Renal cortex interstitium (tissue), 11 donors: ENCODE measurements at regions not wholly inside any gene's neighbourhood (a gene's known extent, or its start where the extent isn't known, plus 50 kb on each side); places are given as distances from the start of the nearest gene placed in this dataset.

Experiments used
- DNase-seq, 11 donors: peaks; one replicate each; pipeline ENCODE4 v3.0.0-alpha.2; 2013; ENCODE audit warnings: low read depth in 9 of 11, low spot score in 4 of 11; ENCODE audit errors: extremely low read depth in 1 of 11

DNA sequence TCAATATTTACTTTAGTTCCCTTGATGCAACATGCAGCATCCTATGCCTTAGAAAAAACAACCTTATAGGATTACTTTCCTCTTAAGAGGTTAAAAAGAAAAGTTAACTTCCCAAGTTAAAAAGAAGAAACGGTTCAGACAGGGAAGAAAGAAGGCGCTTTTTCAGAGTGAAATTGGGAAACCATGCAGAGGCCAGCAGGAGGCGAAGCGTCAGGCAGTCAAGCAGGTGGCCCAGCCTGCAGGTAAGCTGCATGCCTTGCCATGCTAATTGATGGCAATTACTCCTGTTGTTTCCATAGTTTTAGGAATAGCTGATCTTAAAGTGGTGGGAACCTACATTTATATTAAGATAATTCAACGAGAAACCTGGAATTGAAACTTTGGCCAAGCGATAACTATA, 302.6 kb upstream of the SP4 start:
- DNase-seq = no peak

GRCh38 chr7:21128062-21128817, 299.6 kb upstream of the SP4 start:
- DNase-seq = peak; percentile 8 to 54 (median 28)

DNA sequence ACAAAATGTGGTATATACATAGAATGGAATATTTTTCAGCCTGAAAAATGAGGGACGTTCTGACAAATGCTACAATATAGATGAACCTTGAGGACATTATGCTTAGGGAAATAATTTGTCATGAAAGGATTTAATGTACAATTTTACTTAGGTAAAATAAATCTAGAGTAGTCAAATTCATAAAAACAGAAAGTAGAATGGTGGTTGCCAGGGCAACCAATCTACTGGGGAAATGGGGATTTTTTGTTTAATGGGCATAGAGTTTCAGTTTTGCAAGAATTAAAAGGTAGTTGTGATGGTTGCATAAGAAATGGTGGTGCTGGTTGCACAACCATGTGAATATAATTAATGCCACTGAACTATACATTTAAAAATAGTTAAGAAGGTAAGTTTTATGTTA, 296.0 kb upstream of the SP4 start:
- DNase-seq = no peak

- no peak for DNase-seq
Measured at GRCh38 chr7:21134631-21135030, 293.3 kb upstream of the SP4 start.

DNA sequence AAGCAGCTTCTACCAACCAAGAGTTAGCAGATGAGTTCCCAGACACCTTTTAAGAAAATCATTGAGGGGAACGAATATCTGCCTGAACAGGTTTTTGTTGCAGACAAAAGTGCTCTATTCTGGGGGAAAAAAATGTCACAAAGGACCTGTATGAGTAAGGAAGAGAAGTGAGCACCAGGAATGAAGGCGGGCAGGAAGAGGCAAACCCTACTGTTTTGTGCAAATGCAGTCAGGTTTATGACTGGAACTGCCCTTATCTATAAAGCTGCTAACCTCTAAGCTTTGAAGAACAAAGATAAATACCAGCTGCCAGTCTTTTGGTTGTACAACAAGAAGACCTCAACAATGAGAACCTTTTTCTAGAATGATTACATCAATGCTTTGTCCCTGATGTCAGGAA, 292.4 kb upstream of the SP4 start:
- no peak for DNase-seq

DNA sequence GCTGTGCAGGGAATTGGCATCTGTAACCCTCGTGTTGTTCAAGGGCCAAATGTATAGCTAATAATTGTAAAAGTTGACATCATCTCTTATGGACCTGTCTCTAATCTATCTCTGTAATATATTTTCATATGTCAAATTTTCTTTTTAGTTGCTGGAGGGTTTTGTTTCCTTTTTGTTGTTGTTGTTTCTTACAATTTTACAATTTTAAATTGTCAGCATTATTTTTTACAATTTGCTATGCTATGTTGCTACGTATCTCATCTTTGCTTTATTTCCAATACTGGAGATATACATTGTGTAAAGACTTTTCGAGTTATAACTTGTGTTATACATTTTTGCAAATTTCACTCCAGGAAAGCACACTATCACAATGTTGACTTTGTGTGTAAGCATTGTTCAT, 290.2 kb upstream of the SP4 start:
- no peak for DNase-seq

DNA sequence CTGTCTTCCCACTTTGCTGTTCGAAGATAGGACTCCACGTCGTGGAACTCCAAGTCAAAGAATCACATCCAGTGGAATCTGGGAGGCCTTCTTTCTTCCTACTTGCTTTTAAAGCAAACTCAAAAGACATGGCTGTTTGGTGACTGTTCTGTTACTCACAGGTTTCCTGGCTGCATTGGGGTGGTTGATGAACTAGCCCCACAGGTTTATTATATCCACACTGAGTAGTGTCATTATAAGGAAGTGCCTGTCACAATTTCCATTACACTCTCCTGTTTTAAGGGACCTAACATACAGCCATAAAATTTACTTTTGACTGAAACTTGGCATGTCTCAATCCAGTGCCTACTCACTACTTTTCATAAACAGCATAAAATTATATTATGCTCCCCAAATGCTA, 287.3 kb upstream of the SP4 start:
- DNase-seq = no peak

DNA sequence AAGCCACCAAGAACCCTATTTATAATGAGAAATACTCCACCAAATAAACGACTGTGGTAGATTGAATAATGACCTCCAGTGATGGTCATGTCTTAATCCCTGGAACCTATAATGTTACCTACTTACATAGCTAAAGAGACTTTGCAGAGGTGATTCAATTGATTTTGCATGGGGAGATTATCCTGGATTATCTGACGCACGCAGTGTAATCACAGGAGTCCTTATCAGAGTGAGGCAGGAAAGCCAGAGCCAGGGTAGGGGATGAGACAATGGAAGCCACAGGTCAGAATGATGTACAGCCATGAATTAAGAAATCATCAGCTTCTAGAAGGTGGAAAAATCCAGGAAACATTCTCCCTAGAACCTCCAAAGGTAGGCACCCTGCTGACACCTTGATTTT, 286.4 kb upstream of the SP4 start:
- no peak for DNase-seq

DNA sequence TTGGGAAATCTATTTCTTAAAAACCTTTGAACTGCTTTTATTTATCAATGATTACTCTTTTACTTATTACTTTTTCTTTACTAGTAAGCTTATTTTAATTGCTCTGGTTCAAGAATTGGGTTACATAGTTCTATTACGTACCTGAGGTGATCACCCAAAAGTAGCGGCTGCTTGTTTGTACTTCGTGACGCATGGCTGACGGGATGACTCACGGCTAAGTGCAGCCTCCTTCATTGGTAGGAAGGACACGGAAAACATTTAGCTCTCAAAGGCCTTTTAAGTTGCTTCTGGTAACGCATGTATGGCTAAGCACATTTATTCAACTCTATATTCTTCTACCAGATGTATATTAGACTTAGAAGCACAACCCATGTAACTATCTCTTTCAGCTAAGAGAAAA, 285.8 kb upstream of the SP4 start:
- DNase-seq = no peak

DNA sequence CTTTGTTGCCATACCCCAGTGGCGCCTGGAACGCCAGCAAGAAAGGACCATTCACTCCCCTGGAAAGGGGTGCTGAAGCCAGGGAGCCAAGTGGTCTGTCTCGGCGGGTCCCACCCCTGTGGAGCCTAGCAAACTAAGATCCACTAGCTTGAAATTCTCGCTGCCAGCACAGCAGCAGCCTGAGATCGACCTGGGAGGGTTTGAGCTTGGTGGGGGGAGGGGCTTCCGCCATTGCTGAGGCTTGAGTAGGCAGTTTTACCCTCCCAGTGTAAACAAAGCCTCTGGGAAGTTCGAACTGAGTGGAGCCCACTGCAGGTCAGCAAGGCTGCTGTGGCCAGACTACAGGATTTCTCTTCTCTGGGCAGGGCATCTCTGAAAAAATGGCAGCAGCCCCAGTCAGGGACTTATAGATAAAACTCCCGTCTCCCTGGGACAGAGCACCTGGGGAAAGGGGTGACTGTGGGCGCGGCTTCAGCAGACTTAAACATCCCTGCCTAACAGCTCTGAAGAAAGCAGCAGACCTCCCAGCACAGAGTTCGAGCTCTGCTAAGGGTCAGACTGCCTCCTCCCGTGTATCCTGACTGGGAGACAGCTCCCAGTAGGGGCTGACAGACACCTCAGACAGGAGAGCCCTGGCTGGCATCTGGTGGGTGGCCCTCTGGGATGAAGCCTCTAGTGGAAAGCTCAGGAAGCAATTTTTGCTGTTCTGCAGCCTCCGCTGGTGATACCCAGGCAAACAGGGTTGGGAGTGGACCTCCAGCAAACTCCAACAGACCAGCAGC, 281.1 kb upstream of the SP4 start:
- DNase-seq = no peak

- no peak for DNase-seq
Measured at GRCh38 chr7:21149809-21150208, 278.1 kb upstream of the SP4 start.

GRCh38 chr7:21154614-21155013, 273.3 kb upstream of the SP4 start:
- DNase-seq = no peak

DNA sequence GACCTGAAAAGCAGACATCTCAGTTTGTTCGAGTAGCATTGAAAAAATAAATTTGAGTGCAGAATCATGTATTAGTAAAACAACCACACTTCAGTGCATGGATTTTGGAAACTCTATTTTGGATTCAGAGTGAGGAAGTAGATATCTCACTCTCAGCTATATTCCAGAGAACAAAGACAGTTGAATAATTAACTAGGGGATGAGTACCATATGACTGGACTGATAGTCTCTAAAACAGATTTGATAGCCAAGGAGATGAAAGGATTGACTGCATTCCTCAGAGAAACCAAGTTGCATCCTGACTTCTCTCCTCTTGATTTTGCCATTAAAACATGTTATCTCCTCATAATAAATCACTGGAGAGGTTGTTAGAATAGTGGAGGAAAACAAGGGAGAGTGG, 268.4 kb upstream of the SP4 start:
- no peak for DNase-seq

GRCh38 chr7:21160401-21160800, 267.5 kb upstream of the SP4 start:
- no peak for DNase-seq

- no peak for DNase-seq
Measured at GRCh38 chr7:21167942-21168341, 259.9 kb upstream of the SP4 start.

DNA sequence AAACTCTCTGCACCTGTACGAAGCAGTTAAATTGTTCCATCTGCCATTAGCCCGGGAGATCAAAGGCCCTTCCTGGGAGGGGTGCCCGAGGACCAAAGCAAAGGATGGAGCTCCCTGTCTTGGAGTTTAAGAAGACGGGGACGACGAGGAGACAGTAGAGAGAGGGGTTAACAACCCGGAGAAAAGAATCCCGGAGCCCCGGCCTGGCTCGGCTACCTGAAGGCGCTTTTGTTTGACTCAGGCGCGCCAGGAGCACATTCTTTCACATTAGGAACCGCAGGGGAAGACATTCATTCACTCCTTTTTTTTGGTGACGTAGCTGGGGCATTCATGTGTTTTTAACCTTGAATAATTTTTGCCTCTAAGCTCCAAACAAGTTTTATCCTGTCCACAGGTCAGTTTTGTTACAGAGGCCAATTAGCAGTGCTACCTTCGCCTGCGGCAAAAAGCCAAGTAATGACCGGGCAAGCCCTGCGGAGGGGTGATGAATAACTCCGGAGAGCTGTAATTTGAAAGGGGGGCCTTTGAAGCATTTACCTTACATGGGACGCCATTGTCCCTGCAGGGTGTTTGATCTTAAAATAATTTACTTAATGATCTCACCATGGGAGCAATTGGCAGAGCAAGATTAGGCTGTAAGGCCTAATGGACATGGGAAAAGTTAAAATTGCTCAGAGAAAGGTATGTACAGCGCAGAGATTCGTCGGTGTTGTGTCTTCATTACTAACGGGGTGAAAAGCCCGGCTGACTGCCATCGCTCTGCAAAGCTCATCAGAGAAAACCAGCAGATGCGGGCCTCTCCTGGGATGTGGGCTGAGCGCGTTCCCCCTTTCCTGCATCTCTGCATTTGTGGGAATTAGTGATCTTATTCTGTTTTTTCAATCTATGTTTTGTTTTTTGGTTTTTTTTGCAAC, 258.0 kb upstream of the SP4 start:
- peak in 6 of 11 donors; percentile 4 to 25 (median 14) for DNase-seq

DNA sequence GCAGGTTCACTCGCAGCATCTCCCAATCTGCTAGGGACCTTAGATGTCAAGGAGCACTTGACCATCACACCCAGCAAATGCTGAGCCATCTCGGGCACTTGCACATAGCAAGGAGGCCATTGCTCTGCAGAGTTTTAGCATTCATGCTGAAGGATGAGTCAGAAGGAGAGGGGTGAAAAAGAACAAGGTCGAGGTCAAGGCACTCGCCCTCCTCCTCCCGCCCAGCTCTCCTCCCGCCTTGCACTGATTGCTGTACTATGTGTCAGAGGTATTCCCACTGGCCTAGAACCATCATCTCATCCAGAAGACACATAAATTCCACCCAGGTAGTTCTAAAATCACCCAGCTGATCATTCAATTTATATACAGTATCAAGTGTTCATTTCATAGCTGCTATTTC, 255.1 kb upstream of the SP4 start:
- DNase-seq = no peak

- no peak for DNase-seq
Measured at GRCh38 chr7:21173436-21173835, 254.4 kb upstream of the SP4 start.

DNA sequence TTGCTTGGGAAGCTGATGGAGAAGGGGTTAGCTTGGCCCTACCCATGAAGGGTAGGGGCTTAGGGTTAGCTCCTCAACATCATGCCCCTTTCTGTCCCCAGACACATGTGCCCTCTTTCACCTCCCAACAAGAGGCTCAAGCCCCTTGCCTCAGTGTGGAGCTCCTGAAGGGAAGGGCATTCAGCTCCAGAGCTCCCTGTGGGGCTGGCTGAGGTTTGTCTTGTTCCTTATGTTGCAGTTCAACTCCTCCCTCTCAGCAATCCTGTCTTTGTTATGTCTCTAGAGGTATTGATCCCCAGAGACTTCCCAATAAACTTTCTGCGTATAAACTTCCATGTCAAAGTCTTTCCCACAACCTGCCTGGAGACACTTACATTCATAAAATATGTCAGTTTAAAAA, 252.2 kb upstream of the SP4 start:
- no peak for DNase-seq
